ENCODE measurements at regions not wholly inside any gene's neighbourhood (a gene's known extent, or its start where the extent isn't known, plus 50 kb on each side); places are given as distances from the start of the nearest gene placed in this dataset.

DNA sequence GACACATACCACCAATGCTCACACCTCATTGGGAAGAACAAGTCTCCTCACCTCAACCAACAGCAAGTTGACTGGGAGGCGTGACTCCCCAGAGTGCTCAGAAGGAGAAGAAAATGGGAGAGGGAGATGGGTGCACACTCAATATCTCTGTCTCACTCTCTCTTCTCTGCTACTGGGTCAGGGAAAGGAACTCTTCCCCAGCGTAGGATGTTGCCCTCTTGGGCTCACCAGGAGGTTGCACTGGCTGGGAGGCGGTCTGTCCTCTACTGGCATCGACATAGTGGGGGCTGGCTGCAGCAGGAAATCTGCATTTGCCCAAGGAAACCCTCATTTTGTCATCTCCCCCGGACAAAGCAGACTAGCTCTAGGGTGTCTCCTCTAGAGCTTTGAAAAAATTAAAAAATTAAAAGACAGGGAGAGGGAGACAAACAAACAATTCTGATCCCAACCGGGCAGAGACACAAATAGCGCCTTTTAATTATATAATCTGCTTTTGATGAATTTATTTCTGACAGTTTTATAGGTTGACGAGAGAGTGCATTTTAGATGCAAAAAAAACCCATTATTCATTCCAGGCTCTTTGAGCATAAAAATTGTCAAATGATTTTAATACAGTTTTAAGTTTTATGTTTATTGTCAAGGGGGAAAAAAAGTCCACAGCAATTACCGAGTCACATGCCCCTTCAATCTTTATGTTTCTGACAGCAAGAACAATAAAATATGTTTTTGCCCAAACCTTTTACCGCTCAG lies 179.3 kb upstream of the MVB12B start:
- DNase-seq (ENCODE audit: low spot score), result peak; percentile 12
- no peak overlapping the region for H3K4me3 ChIP-seq (ENCODE audit: low read depth in 1 of 3, low read length in 3 of 3)
- peaks cover 4 to 29% (median 14%) of the 10 kb centered on the region in 4 donors for H3K4me1 ChIP-seq (ENCODE audit: control insufficient read depth in 4 of 4, insufficient read depth in 4 of 4, low read length in 3 of 4)
- 81% methylated on average over 10 of the region's 10 CpGs for WGBS
- no peak overlapping the region for H3K9ac ChIP-seq (ENCODE audit: low read depth in 1 of 2, low read length in 2 of 2)
- no peak for TF ChIP-seq JUND (IDR thresholded peaks at IDR 0.05)
- TF ChIP-seq HNF4A (conservative IDR thresholded peaks at IDR 0.05), result no peak
- TF ChIP-seq RXRA (IDR thresholded peaks at IDR 0.05), result no peak
- TF ChIP-seq, protein P1, sequence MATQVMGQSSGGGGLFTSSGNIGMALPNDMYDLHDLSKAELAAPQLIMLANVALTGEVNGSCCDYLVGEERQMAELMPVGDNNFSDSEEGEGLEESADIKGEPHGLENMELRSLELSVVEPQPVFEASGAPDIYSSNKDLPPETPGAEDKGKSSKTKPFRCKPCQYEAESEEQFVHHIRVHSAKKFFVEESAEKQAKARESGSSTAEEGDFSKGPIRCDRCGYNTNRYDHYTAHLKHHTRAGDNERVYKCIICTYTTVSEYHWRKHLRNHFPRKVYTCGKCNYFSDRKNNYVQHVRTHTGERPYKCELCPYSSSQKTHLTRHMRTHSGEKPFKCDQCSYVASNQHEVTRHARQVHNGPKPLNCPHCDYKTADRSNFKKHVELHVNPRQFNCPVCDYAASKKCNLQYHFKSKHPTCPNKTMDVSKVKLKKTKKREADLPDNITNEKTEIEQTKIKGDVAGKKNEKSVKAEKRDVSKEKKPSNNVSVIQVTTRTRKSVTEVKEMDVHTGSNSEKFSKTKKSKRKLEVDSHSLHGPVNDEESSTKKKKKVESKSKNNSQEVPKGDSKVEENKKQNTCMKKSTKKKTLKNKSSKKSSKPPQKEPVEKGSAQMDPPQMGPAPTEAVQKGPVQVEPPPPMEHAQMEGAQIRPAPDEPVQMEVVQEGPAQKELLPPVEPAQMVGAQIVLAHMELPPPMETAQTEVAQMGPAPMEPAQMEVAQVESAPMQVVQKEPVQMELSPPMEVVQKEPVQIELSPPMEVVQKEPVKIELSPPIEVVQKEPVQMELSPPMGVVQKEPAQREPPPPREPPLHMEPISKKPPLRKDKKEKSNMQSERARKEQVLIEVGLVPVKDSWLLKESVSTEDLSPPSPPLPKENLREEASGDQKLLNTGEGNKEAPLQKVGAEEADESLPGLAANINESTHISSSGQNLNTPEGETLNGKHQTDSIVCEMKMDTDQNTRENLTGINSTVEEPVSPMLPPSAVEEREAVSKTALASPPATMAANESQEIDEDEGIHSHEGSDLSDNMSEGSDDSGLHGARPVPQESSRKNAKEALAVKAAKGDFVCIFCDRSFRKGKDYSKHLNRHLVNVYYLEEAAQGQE (IDR thresholded peaks at IDR 0.05), result no peak
- no peak for TF ChIP-seq YY1 (IDR thresholded peaks at IDR 0.05)
- TF ChIP-seq, protein P2, sequence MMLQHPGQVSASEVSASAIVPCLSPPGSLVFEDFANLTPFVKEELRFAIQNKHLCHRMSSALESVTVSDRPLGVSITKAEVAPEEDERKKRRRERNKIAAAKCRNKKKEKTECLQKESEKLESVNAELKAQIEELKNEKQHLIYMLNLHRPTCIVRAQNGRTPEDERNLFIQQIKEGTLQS (IDR thresholded peaks at IDR 0.05), result no peak
- no peak overlapping the region for H3K27ac ChIP-seq (ENCODE audit: low read depth in 1 of 2, low read length in 2 of 2)
- no peaks in the 10 kb centered on the region for H3K36me3 ChIP-seq (ENCODE audit: control insufficient read depth in 4 of 4, insufficient read depth in 3 of 4, low read depth in 1 of 4, low read length in 3 of 4)
- no peaks in the 10 kb centered on the region for H3K27me3 ChIP-seq (ENCODE audit: control insufficient read depth in 4 of 4, insufficient read depth in 4 of 4, low read length in 3 of 4)
- H3K9me3 ChIP-seq (ENCODE audit: control insufficient read depth in 4 of 4, low read length in 3 of 4), result no peaks in the 10 kb centered on the region

DNA sequence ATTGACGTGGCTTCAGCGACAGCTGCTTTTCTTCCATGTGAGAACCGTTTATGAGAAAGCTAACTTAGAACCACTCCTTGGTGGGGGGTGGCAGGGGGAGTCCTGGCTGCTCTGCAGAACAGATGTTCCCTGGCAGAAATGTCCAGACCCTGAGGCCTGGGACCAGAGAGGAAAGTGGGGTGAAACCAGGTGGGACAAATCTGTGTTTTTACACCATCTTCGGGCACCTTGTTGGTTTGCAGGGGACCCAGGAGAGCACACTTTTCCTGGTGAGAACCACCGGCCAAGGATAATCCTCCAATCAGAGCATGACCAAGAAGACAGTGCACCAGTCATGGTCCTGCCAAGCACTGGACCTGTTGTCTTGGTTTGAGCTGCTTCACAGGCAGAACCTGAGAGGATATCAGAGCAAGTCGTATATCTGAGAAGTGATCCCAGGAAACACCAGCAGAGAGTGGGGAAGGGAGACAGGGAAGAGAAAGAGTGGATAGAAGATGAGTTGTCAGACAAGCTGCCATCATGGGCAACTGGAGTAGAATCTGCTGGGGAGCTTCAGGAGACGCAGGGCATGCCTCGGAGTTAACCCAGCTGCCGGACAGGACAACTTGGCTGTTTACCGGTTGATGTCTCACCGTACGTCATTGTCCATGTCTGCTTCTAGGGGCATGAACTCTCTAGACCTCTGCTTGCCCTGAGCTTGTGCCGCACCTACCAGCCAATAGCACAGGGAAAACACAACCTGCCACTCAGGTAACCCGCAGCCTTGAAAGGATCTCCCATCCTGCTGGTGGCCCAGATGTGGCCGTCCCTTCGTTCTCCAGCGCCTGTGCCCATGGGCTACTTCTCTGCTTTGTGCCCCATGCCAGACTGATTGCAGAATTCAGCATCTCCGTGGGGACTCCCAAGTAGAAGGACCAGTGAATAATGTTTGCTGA lies 178.4 kb upstream of the MVB12B start:
- WGBS, result 90% methylated on average over 18 of the region's 18 CpGs

More for the DNA sequence above, 178.4 kb upstream of the MVB12B start:
- H3K4me3 ChIP-seq (ENCODE audit: low read depth in 1 of 3, low read length in 3 of 3), result no peak overlapping the region
- DNase-seq (ENCODE audit: low spot score), result peak; percentile 10
- H3K27me3 ChIP-seq (ENCODE audit: control insufficient read depth in 4 of 4, insufficient read depth in 4 of 4, low read length in 3 of 4), result no peaks in the 10 kb centered on the region
- no peak for TF ChIP-seq HNF4A (conservative IDR thresholded peaks at IDR 0.05)
- no peak for TF ChIP-seq FOXA2 (IDR thresholded peaks at IDR 0.05)
- no peak for TF ChIP-seq EGR1 (IDR thresholded peaks at IDR 0.05; ENCODE audit: low read depth in 2 of 2)
- TF ChIP-seq GABPA (IDR thresholded peaks at IDR 0.05 in 1 of 2, conservative IDR thresholded peaks at IDR 0.05 in 1 of 2), result no peak
- no peak for TF ChIP-seq SP1 (IDR thresholded peaks at IDR 0.05)
- no peak for TF ChIP-seq ZBTB33 (IDR thresholded peaks at IDR 0.05)
- TF ChIP-seq, protein P2 (IDR thresholded peaks at IDR 0.05), result no peak
- no peak for TF ChIP-seq JUND (IDR thresholded peaks at IDR 0.05)
- no peak for TF ChIP-seq YY1 (IDR thresholded peaks at IDR 0.05)
- TF ChIP-seq NR2F2 (IDR thresholded peaks at IDR 0.05), result no peak
- TF ChIP-seq, protein P3, sequence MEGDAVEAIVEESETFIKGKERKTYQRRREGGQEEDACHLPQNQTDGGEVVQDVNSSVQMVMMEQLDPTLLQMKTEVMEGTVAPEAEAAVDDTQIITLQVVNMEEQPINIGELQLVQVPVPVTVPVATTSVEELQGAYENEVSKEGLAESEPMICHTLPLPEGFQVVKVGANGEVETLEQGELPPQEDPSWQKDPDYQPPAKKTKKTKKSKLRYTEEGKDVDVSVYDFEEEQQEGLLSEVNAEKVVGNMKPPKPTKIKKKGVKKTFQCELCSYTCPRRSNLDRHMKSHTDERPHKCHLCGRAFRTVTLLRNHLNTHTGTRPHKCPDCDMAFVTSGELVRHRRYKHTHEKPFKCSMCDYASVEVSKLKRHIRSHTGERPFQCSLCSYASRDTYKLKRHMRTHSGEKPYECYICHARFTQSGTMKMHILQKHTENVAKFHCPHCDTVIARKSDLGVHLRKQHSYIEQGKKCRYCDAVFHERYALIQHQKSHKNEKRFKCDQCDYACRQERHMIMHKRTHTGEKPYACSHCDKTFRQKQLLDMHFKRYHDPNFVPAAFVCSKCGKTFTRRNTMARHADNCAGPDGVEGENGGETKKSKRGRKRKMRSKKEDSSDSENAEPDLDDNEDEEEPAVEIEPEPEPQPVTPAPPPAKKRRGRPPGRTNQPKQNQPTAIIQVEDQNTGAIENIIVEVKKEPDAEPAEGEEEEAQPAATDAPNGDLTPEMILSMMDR (IDR thresholded peaks at IDR 0.05; ENCODE audit: low read depth, low read length, missing input control), result no peak
- TF ChIP-seq, protein P1 (IDR thresholded peaks at IDR 0.05), result no peak
- TF ChIP-seq, protein P4, sequence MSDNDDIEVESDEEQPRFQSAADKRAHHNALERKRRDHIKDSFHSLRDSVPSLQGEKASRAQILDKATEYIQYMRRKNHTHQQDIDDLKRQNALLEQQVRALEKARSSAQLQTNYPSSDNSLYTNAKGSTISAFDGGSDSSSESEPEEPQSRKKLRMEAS (IDR thresholded peaks at IDR 0.05), result no peak
- TF ChIP-seq RXRA (IDR thresholded peaks at IDR 0.05), result no peak
- no peaks in the 10 kb centered on the region for H3K36me3 ChIP-seq (ENCODE audit: control insufficient read depth in 4 of 4, insufficient read depth in 3 of 4, low read depth in 1 of 4, low read length in 3 of 4)
- peaks cover 4 to 32% (median 16%) of the 10 kb centered on the region in 4 donors for H3K4me1 ChIP-seq (ENCODE audit: control insufficient read depth in 4 of 4, insufficient read depth in 4 of 4, low read length in 3 of 4)
- no peak overlapping the region for H3K27ac ChIP-seq (ENCODE audit: low read depth in 1 of 2, low read length in 2 of 2)
- no peaks in the 10 kb centered on the region for H3K9me3 ChIP-seq (ENCODE audit: control insufficient read depth in 4 of 4, low read length in 3 of 4)
- H3K9ac ChIP-seq (ENCODE audit: low read depth in 1 of 2, low read length in 2 of 2), result no peak overlapping the region
